Stimulated activated CD4-positive, alpha-beta T cell treated with anti-CD3 and anti-CD28 coated beads, Interleukin-4, amount 100 ng/mL, for 24 hours (primary cell): ENCODE measurements at regions not wholly inside any gene's neighbourhood (a gene's known extent, or its start where the extent isn't known, plus 50 kb on each side); places are given as distances from the start of the nearest gene placed in this dataset.

Experiments used
- DNase-seq: peaks from one replicate; pipeline ENCODE4 v3.0.0-alpha.2; 2020

DNA sequence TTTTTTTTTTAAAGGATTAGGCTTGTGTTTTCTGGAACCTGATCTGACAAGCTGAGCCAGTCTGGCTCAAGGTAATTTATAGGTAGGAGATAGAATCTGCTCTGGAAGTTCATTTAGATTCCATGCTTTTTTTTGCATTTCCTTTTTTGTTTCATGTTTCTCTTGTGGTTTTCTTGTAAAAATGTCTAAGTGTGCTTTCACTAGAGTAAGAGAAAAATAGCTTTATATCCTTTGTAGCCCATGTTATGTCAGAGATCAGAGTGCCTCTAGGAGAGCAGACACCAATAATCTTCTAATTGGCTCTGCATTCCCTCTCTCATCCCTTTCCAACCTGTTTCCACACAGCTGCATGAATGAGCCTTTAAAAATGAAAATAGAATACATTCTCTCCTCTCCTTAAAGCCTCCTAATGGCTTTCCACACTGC is 389.8 kb upstream of the KCNMB2 start:
- DNase-seq = no peak

GRCh38 chr3:178147001-178147400 is 389.2 kb upstream of the KCNMB2 start:
- no peak for DNase-seq

DNA sequence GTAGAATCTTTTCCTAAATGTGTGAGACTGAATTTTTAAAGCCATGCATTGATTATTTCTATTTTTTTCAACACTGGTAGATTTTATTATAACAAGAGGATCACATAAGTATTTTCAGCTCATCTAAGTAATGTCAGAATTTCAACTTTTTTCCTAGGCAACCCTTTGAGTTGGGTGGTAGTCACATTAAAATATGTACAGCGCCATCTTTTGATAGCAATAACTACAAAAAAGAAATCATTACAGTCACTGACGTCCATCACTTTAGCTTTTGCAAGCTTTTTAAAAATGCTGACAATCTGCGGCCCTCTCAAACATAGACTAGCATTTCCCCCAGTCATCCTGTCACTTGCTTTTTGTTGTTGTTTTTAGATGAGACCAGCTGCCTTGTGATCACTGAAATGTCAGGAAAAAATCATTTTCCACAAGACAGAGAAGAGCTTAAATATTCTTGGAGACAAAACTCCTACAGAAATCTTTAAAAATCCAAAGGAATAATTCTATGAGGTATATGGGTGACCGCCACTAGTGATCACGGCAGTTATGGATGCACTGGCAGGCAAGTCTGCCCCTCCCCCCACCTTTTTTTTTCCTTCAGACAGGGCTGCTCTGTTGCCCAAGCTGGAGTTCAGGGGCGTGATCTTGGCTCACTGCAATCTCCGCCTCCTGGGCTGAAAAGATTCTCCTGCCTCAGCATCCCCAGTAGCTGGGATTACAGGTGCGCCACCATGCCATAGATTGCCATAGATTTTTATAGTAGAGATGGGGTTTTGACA is 384.0 kb upstream of the KCNMB2 start:
- no peak for DNase-seq

DNA sequence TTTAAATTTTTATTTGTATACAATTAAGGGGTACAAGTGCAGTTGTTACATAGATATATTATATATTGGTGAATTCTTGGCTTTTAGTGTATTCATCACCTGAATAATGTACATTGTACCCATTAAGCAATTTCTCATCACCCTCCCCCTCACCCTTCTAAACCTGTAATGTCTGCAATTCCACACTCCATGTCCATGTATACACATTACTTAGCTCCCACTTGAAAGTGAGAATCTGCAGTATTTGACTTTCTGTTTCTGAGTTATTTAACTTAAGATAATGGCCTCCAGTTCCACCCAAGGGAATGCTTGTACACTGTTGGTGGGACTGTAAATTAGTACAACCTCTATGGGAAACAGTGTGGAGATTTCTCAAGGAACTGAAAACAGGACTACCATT is 383.2 kb upstream of the KCNMB2 start:
- DNase-seq = no peak

DNA sequence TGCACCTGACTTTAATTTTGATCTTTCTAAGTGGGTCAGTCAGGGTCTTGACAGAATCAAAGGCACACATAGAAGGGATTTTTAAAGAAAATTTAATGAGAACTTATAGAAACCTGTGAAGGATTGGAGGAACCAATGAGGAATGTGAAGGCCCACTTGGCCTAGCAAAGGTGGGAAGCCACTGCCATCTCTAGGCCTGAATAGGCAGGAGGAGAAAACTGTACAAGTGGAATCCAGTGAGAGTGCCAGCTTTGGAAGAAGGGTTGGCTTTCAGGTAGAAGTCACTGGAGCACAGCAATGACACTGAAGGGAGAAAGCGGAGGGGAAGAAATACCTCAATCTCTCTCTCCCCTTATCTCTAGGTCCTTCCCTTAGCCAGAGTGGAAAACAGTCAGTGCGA is 380.7 kb upstream of the KCNMB2 start:
- no peak for DNase-seq

- DNase-seq = no peak
Measured at GRCh38 chr3:178156301-178156700, 379.9 kb upstream of the KCNMB2 start.

- no peak for DNase-seq
Measured at GRCh38 chr3:178159691-178160220, 376.5 kb upstream of the KCNMB2 start.

GRCh38 chr3:178169421-178169820 is 366.8 kb upstream of the KCNMB2 start:
- no peak for DNase-seq

- no peak for DNase-seq
Measured at GRCh38 chr3:178170698-178171535, 365.3 kb upstream of the KCNMB2 start.

- DNase-seq = no peak
Measured at GRCh38 chr3:178172121-178172520, 364.1 kb upstream of the KCNMB2 start.

DNA sequence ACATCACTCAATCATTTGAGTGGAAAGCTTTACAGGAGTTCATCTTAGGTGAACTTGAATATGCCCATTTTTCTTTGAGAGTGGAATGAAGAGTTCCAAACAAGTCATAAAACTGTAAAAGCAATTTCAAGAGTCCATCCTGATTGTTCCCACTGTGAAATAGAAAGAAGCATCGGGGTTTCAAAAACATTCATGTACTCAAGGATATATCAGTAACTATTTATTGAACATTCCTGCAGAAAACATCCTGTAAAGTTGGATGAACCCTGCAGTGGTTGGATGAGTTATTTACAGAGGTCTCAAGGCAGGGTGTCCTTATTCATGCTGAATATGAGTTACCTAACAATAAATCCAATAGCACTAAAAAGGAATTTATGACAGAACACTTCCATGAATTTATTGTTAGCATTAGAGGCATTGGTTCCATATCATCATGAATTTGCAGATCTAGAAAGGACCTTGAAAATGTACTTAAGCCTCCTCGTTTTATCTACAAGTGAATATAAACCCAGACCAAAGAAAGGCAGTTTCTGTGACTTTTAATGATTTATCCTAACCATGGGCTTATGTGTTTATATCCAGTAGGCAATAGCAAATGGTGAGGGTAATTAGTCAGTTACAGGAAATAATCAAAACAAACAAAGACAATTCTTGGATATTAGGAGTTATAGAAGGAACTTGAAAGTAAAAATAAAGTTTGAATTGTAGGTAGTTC is 361.9 kb upstream of the KCNMB2 start:
- no peak for DNase-seq

- no peak for DNase-seq
Measured at GRCh38 chr3:178181088-178181487, 355.1 kb upstream of the KCNMB2 start.

DNA sequence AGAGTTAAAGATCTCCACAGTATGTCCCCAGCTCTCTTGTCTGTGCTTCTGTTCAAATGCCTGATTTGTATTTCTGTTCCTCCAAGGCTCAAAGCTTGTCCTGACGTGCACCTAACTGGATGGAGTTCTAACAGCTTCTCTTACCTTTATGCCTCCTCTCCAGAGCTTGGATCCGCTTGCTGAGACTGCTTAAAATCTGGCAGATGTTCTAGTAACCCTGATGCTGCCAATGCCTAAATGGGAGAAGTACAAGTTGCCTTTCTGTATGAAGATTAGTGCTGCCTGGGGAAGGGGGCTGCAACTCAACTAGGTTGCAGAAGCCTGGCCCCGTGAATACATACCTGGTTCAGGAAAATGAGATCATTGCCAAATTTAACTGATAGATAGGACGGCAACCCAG is 354.5 kb upstream of the KCNMB2 start:
- DNase-seq = no peak

DNA sequence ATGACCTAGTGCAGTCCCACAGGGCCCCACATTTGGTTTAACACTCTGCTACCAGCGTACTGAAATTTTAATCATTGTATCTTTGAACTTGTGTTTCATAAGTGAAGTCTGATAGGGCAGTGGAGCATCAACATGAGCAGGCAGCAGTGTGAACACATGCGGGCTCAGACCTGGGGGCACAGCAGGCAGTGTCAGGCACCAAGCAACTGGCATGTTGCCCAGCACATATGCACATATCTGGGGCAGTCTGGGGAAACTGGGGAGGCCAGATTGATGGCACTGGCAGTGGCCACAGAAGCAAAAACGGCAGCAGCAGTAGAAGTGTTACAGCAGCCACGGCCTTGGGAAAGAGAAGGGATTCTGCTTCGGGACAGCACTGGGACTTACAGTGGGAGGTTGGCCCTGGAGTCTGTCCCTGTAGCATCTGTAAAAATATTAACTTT is 353.9 kb upstream of the KCNMB2 start:
- DNase-seq = no peak

GRCh38 chr3:178184833-178185232 is 351.4 kb upstream of the KCNMB2 start:
- DNase-seq = no peak

GRCh38 chr3:178186666-178187065 is 349.6 kb upstream of the KCNMB2 start:
- DNase-seq = no peak

DNA sequence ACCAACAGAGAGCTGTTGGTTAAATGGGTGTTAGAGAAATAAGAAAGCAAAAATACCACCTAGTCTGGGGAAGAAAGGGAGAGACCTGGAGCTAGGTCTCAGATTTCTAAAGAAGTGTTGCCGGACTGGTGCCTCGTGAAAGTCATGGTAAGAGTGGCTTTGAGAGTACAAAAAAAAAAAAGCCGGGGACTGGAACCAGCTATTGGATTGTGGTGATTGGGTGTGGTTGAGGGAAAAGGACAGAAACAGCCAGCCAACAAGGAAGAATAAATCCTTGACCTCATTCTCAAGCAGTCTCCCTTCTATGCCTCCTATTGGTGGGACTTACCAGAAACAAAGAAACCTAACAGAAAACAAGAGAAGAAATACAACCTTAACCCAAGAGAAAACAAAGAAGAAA is 346.4 kb upstream of the KCNMB2 start:
- DNase-seq = no peak

- no peak for DNase-seq
Measured at GRCh38 chr3:178193846-178194245, 342.4 kb upstream of the KCNMB2 start.

DNA sequence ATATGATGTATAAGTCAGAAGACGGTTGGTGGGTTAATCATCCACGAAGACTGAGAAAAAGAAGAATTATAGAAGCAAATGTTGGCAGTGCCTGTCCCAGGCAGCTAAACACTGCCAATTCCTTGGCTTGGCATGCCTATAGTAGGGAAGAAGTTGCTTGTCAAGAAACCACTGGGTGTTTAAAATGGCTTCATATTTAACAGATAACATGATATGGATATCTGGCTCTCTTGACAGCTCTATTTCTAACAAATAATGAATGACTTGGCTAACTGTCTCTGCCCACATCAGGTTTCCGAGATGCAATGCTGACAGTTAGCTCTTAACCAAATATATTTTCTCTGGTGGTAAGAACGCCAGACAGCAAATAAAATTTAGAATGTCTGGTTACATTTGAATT is 341.7 kb upstream of the KCNMB2 start:
- no peak for DNase-seq

- DNase-seq = no peak
Measured at GRCh38 chr3:178195824-178196223, 340.4 kb upstream of the KCNMB2 start.

- DNase-seq = no peak
Measured at GRCh38 chr3:178198329-178198728, 337.9 kb upstream of the KCNMB2 start.

- DNase-seq = no peak
Measured at GRCh38 chr3:178200316-178200715, 335.9 kb upstream of the KCNMB2 start.

DNA sequence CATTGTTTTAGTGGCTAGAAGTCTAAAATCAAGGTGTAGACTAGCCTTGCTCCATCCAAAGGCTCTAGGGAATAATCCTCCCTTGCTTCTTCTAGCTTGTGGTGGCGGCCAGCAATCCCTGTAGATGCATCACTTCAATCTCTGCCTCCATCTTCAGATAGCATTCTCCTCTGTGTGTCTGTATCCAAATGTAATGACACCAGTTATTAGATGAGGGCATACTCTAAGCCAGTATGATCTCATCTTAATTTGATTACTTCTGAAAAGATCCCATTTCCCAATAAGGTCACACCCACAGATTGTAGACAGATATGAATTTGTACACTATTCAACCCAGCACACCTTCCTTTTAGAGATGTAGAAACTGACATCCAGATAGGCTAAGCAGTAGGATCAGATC is 334.5 kb upstream of the KCNMB2 start:
- DNase-seq = no peak
